ENCODE measurements at regions not wholly inside any gene's neighbourhood (a gene's known extent, or its start where the extent isn't known, plus 50 kb on each side); places are given as distances from the start of the nearest gene placed in this dataset.

DNA sequence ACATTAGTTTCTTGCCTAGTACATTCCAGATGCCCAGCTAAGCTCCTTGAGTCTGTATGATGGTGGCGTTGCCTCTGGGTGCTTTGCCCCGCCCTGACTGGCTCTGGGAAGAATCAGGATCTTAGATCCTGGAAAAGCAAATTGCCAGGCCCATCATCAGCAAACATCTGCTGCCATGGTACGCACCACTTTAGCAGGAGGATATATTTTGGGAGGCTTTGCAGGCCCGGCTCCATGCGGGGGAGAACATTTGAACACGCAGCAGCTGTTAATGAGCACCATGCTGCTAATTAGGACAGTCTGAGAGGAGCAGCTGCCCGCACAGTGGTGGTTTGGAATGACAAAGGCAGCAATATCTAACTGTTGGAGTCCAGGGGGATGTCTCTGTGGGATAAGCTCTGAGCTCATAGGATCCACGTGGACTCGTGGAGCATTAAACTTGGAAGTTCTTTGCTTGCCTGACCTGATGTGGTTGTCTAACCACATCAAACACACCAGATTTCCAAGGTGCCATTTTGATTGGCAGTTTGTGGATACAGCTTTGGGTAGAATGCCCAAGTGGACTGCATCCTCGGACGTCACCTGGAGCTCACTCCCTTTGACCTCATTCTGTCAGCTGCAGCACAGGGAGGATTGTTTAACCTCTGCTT, 217.0 kb upstream of the ZBED5 start:
- H3K9me3 ChIP-seq (ENCODE audit: control insufficient read depth, low read depth, low read length): no peaks in the 10 kb centered on the region
- H3K27me3 ChIP-seq (ENCODE audit: control insufficient read depth, insufficient read depth, low read length): no peaks in the 10 kb centered on the region
- no peaks in the 10 kb centered on the region for H3K36me3 ChIP-seq (ENCODE audit: control insufficient read depth, low read depth, low read length)

DNA sequence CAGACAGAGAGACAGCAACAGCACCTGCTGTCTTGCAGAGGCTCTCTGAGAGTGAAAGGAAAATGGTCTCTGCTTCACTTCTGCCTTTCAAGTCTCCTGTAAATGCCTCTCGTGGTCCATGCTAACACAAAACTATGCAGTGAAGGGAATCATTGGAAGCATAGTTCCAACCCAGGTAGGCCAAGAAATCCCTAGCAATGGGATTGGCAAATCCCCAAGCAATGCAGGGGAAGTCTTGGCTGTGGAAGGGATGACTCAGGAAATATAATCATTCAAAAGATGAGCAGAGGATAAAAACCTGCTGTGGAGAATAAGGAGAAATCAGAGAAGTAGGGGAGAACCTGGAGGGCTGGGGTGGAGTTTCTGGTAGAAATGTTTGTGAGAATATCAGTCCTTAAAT, 216.1 kb upstream of the ZBED5 start:
- H3K4me1 ChIP-seq (ENCODE audit: control insufficient read depth, low read depth, low read length): peaks cover 29% of the 10 kb centered on the region
- no peak overlapping the region for H3K9ac ChIP-seq (ENCODE audit: low read length)
- H3K4me3 ChIP-seq (ENCODE audit: low read length): no peak overlapping the region
- no peaks in the 10 kb centered on the region for H3K27me3 ChIP-seq (ENCODE audit: control insufficient read depth, insufficient read depth, low read length)
- no peak overlapping the region for H3K27ac ChIP-seq (ENCODE audit: low read length)
- H3K9me3 ChIP-seq (ENCODE audit: control insufficient read depth, low read depth, low read length): no peaks in the 10 kb centered on the region
- no peaks in the 10 kb centered on the region for H3K36me3 ChIP-seq (ENCODE audit: control insufficient read depth, low read depth, low read length)

More for the DNA sequence above, 217.0 kb upstream of the ZBED5 start:
- Histone ChIP-seq H3K4me1 (ENCODE audit: control insufficient read depth, low read depth, low read length) (peaks cover 29% of the 10 kb centered on the region), H3K4me3 (ENCODE audit: low read length) (no peak overlapping the region), H3K9ac (ENCODE audit: low read length) (no peak overlapping the region), H3K27ac (ENCODE audit: low read length) (no peak overlapping the region)

DNA sequence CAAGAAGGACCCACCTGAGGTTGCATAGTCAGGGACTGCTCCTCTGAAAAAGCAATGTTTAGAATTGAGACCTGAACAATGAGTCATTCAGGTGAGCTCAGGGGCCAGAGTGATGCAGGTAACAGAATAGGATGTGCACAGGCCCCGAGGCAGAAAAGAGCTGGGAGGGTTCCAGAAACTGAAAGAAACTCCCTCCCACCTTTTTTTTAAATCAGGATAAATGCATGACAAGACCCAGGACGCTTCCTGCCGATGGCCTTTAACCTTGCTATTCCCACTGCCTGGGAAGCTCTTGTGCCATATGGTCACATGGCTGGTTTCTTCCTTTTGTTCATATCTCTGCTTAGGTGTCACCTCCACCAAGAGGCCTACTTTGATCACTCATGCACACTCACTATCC, 214.2 kb upstream of the ZBED5 start:
- no peak overlapping the region for H3K4me3 ChIP-seq (ENCODE audit: low read length)
- no peak overlapping the region for H3K27ac ChIP-seq (ENCODE audit: low read length)
- H3K9ac ChIP-seq (ENCODE audit: low read length): no peak overlapping the region
- no peaks in the 10 kb centered on the region for H3K9me3 ChIP-seq (ENCODE audit: control insufficient read depth, low read depth, low read length)
- H3K36me3 ChIP-seq (ENCODE audit: control insufficient read depth, low read depth, low read length): no peaks in the 10 kb centered on the region
- peaks cover 29% of the 10 kb centered on the region for H3K4me1 ChIP-seq (ENCODE audit: control insufficient read depth, low read depth, low read length)
- no peaks in the 10 kb centered on the region for H3K27me3 ChIP-seq (ENCODE audit: control insufficient read depth, insufficient read depth, low read length)

DNA sequence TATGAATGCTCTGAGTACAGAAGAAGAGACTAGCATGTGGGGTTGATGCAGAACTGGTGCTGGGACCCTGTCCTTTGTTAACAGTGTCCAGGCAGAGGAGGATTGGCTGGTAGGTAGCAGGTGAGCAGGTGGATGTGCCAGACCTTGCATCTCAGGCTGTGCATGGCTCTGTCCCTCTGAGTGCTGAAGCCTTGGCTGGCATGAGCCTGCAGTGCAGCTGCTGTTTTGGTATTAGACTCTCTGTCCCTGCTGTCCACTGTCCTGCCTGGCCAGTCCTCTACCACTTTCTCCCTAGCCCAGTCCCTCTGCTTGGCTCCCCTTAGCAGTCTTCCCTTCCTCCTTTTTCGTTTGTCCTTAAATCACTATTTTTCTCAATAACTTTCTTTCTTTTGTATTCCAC, 213.6 kb upstream of the ZBED5 start:
- Histone ChIP-seq H3K36me3 (ENCODE audit: control insufficient read depth, low read depth, low read length) (no peaks in the 10 kb centered on the region), H3K4me1 (ENCODE audit: control insufficient read depth, low read depth, low read length) (peaks cover 29% of the 10 kb centered on the region), H3K9me3 (ENCODE audit: control insufficient read depth, low read depth, low read length) (no peaks in the 10 kb centered on the region), H3K27ac (ENCODE audit: low read length) (no peak overlapping the region), H3K27me3 (ENCODE audit: control insufficient read depth, insufficient read depth, low read length) (no peaks in the 10 kb centered on the region), H3K9ac (ENCODE audit: low read length) (no peak overlapping the region), H3K4me3 (ENCODE audit: low read length) (no peak overlapping the region)

DNA sequence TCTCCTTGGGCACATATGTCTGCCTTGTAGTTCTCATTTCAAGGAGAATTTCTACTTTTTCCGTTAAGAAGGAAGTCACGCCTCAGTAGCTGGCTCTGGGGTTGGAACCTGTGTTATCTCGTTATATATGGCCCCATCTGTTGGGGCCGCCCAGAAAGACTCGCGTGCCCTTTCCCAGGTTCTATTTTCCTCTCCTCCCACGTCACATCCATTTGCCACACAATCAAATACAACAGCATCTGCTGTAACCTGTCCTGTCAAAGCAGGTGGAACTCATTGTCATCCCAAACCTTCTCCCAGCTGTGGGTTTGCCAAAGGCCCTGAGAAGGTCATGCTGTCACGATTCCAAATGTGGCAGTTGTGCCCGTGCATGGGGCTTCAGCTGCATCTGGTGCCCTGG, 213.1 kb upstream of the ZBED5 start:
- peaks cover 30% of the 10 kb centered on the region for H3K4me1 ChIP-seq (ENCODE audit: control insufficient read depth, low read depth, low read length)
- no peak overlapping the region for H3K9ac ChIP-seq (ENCODE audit: low read length)
- H3K27ac ChIP-seq (ENCODE audit: low read length): no peak overlapping the region
- no peak overlapping the region for H3K4me3 ChIP-seq (ENCODE audit: low read length)
- H3K36me3 ChIP-seq (ENCODE audit: control insufficient read depth, low read depth, low read length): no peaks in the 10 kb centered on the region
- no peaks in the 10 kb centered on the region for H3K27me3 ChIP-seq (ENCODE audit: control insufficient read depth, insufficient read depth, low read length)
- H3K9me3 ChIP-seq (ENCODE audit: control insufficient read depth, low read depth, low read length): no peaks in the 10 kb centered on the region

DNA sequence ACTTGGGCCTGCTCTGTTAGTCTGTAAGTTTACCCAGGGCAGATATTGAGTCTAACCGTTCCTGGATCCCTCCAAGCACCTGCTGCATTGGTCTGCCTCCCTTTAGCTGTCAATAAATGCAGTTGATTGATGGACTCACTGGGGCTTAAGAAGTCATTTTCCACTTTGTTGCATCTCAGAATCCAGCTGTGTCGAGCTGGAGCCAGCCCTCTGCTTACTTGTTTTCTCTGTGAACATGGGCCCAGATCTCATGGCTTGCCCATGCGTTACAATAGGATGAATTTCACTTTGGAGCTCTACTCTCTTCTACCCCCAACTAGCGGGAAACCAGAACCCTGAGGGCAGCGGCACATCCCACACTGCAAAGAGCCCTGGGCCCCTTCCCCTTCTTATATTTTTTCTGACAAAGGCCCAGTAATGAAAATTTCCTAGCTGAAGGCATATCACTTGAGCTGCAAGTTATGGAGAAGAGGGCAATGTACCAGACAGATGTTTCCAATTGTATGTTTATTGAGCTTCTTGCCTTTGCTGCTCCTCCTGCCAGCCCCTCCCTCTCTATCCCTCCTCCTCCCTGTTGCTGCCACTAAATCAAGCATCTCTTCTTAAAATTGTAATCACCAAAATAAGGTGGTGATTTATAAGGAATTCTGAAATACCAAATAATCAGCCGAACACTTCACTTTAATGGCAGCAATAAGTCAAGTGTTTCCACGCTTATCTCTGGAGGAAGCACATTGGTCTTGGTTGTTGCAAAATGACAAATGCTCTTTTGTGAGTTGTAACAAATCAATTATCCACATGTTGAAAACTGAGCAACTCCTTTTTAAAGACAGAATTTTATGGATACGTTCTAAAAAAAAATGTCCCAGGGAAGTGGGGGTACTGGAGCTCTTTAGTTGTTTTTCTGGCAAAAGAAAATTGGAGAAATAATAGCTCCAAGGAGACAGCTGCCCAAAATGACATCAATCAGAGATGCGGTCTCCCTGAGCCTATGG, 212.3 kb upstream of the ZBED5 start:
- peaks cover 34% of the 10 kb centered on the region for H3K4me1 ChIP-seq (ENCODE audit: control insufficient read depth, low read depth, low read length)
- no peak overlapping the region for H3K4me3 ChIP-seq (ENCODE audit: low read length)
- H3K9me3 ChIP-seq (ENCODE audit: control insufficient read depth, low read depth, low read length): no peaks in the 10 kb centered on the region
- no peaks in the 10 kb centered on the region for H3K27me3 ChIP-seq (ENCODE audit: control insufficient read depth, insufficient read depth, low read length)
- no peak overlapping the region for H3K27ac ChIP-seq (ENCODE audit: low read length)
- H3K9ac ChIP-seq (ENCODE audit: low read length): no peak overlapping the region
- H3K36me3 ChIP-seq (ENCODE audit: control insufficient read depth, low read depth, low read length): no peaks in the 10 kb centered on the region

DNA sequence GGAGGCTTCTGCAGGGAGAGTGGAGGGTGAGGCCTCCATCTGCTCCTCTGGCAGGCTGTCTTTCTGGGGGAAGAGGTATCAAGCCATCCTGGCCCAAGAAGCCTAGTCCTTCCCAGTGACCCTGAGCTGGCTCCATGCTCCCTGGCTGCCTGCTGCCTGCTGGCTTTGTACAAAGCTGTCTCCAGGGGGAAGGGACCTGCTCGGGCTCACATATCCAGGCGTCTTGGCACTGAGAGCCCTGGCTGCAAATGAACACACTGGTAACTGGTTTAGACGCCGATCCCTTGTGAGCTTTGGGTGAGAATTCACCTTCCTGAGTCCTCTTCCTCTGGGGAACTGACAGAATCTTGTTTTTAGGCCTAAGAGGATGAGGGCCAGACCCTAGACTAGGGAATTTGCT, 210.3 kb upstream of the ZBED5 start:
- Histone ChIP-seq H3K27ac (ENCODE audit: low read length) (no peak overlapping the region), H3K4me1 (ENCODE audit: control insufficient read depth, low read depth, low read length) (peaks cover 35% of the 10 kb centered on the region), H3K4me3 (ENCODE audit: low read length) (no peak overlapping the region), H3K27me3 (ENCODE audit: control insufficient read depth, insufficient read depth, low read length) (no peaks in the 10 kb centered on the region), H3K9ac (ENCODE audit: low read length) (no peak overlapping the region), H3K9me3 (ENCODE audit: control insufficient read depth, low read depth, low read length) (no peaks in the 10 kb centered on the region), H3K36me3 (ENCODE audit: control insufficient read depth, low read depth, low read length) (no peaks in the 10 kb centered on the region)

DNA sequence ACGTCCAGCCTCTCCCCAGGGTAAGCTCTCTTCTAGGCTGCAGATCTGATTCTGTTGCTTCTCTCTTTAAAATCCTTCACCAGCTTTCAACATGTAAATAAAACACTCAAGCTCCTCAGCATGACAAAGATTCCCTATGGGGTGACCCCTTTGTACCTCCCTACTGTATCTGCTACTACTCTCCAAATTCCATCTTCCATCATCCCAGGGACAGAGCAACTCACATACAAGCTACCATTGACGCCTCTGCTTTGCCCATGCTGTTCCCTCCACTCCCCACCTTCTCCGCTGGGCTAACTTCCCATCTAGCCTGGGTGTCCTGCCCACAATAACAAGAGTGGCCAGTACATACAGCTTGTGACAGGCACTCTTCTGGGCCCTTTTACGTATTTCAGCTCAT, 207.5 kb upstream of the ZBED5 start:
- Histone ChIP-seq H3K4me1 (ENCODE audit: control insufficient read depth, low read depth, low read length) (peaks cover 17% of the 10 kb centered on the region), H3K36me3 (ENCODE audit: control insufficient read depth, low read depth, low read length) (no peaks in the 10 kb centered on the region), H3K27ac (ENCODE audit: low read length) (no peak overlapping the region), H3K27me3 (ENCODE audit: control insufficient read depth, insufficient read depth, low read length) (no peaks in the 10 kb centered on the region), H3K4me3 (ENCODE audit: low read length) (no peak overlapping the region), H3K9me3 (ENCODE audit: control insufficient read depth, low read depth, low read length) (no peaks in the 10 kb centered on the region), H3K9ac (ENCODE audit: low read length) (no peak overlapping the region)

DNA sequence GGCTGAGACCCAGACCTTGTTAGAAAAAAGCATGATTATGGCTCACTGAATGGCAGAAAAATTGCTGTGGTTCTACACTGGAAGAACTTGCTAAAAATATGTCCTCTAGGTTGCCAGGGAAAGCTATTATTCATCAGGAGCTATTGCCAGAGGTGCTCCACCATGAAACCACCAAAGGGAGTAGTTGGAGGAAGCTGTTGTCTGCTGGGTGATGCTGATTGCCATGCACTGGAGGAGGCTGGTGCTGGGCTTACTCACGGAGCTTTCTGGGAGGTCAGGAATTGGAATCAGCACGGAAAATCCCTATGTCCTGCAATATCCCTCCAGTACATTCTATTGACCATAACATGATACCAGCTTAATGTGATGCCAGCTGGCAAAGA, 199.6 kb upstream of the ZBED5 start:
- Histone ChIP-seq H3K9me3 (ENCODE audit: control insufficient read depth, low read depth, low read length) (no peaks in the 10 kb centered on the region), H3K27ac (ENCODE audit: low read length) (no peak overlapping the region), H3K9ac (ENCODE audit: low read length) (no peak overlapping the region)

DNA sequence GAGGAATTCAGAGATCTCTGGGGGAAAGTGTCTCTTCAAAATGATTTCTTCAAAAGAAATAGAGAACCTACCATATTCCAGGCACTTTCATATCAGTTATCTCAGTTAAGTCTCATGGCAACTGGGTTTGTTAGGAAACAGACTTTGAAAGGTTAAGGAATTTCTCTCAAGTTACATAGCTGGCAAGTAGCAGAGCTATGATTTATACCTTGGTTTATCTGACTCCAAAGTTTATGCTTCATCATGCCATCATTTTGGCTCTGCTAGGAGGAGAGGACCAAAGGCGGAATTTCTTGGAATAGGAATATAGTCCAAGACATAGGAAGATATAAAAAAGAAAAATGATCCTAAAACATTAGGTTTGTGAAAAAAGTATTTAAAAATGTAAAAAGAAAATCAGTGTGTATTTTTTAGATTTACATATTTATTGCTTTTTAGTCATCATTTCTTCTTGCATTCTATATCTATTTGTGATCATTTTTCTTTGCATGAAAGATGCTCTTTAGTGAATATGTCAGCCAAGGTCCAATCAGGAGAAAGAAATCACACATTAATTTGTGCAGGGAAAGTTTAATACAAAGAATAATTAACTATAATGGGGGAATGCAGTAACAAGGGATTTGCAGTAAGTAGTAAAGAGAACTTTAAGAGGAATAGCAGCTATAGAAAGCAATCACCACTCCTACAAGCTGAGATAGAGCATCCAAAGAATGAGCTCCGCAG, 199.1 kb upstream of the ZBED5 start:
- H3K9ac ChIP-seq (ENCODE audit: low read length): no peak overlapping the region
- no peaks in the 10 kb centered on the region for H3K9me3 ChIP-seq (ENCODE audit: control insufficient read depth, low read depth, low read length)
- no peaks in the 10 kb centered on the region for H3K36me3 ChIP-seq (ENCODE audit: control insufficient read depth, low read depth, low read length)
- no peaks in the 10 kb centered on the region for H3K27me3 ChIP-seq (ENCODE audit: control insufficient read depth, insufficient read depth, low read length)
- H3K27ac ChIP-seq (ENCODE audit: low read length): no peak overlapping the region
- no peaks in the 10 kb centered on the region for H3K4me1 ChIP-seq (ENCODE audit: control insufficient read depth, low read depth, low read length)
- H3K4me3 ChIP-seq (ENCODE audit: low read length): no peak overlapping the region

More for the DNA sequence above, 199.6 kb upstream of the ZBED5 start:
- Histone ChIP-seq H3K36me3 (ENCODE audit: control insufficient read depth, low read depth, low read length) (no peaks in the 10 kb centered on the region), H3K4me3 (ENCODE audit: low read length) (no peak overlapping the region), H3K4me1 (ENCODE audit: control insufficient read depth, low read depth, low read length) (no peaks in the 10 kb centered on the region), H3K27me3 (ENCODE audit: control insufficient read depth, insufficient read depth, low read length) (no peaks in the 10 kb centered on the region)

DNA sequence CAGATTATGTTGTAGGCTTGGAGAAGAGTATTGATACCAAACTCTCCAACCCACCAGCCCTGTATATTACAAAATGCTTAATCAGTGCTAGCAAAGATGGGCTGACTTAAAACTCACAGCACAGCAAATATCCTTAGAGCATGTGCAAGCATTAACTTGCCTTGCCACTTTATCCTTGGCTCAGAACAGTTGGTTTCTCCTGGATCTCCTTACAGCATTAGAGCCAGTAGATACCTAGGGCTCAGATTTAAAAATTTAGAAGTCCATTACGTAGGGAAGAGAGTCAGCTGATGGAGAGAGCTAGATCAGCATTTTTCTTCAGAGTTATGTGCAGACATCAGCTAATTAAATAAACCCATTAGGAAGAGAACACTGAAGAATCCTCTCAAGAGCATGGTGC, 198.5 kb upstream of the ZBED5 start:
- H3K36me3 ChIP-seq (ENCODE audit: control insufficient read depth, low read depth, low read length): no peaks in the 10 kb centered on the region
- H3K4me3 ChIP-seq (ENCODE audit: low read length): no peak overlapping the region
- no peaks in the 10 kb centered on the region for H3K9me3 ChIP-seq (ENCODE audit: control insufficient read depth, low read depth, low read length)
- H3K27me3 ChIP-seq (ENCODE audit: control insufficient read depth, insufficient read depth, low read length): no peaks in the 10 kb centered on the region
- no peaks in the 10 kb centered on the region for H3K4me1 ChIP-seq (ENCODE audit: control insufficient read depth, low read depth, low read length)
- H3K9ac ChIP-seq (ENCODE audit: low read length): no peak overlapping the region
- no peak overlapping the region for H3K27ac ChIP-seq (ENCODE audit: low read length)
